HG03097 (cell line): ENCODE measurements at regions not wholly inside any gene's neighbourhood (a gene's known extent, or its start where the extent isn't known, plus 50 kb on each side); places are given as distances from the start of the nearest gene placed in this dataset.

Experiments
- ATAC-seq: cut with Tn5 transposase; IDR thresholded peaks from one replicate; pipeline ENCODE4 v1.9.1; 2021; ENCODE audit not compliant: unreplicated experiment, low FRiP score

- no peak for ATAC-seq
These were observed 119.3 kb upstream of the CST7 start for GRCh38 chr20:24829649-24830370.

- ATAC-seq, result no peak
These were observed 118.4 kb upstream of the CST7 start for GRCh38 chr20:24830649-24831048.

GRCh38 chr20:24831232-24831631 lies 117.8 kb upstream of the CST7 start:
- no peak for ATAC-seq

- no peak for ATAC-seq
These were observed 116.6 kb upstream of the CST7 start for GRCh38 chr20:24832518-24832917.

- ATAC-seq, result no peak
These were observed 115.5 kb upstream of the CST7 start for GRCh38 chr20:24833592-24833991.

- no peak for ATAC-seq
These were observed 114.8 kb upstream of the CST7 start for GRCh38 chr20:24834310-24834709.

GRCh38 chr20:24835195-24835594 lies 113.9 kb upstream of the CST7 start:
- ATAC-seq, result no peak

GRCh38 chr20:24836041-24836533 lies 113.0 kb upstream of the CST7 start:
- no peak for ATAC-seq

GRCh38 chr20:24836661-24837299 lies 112.3 kb upstream of the CST7 start:
- ATAC-seq, result no peak

GRCh38 chr20:24837781-24838450 lies 111.2 kb upstream of the CST7 start:
- no peak for ATAC-seq

- ATAC-seq, result no peak
These were observed 110.2 kb upstream of the CST7 start for GRCh38 chr20:24838546-24839535.

- no peak for ATAC-seq
These were observed 108.9 kb upstream of the CST7 start for GRCh38 chr20:24840121-24840713.

- ATAC-seq, result no peak
These were observed 106.7 kb upstream of the CST7 start for GRCh38 chr20:24842274-24842917.

- ATAC-seq, result peak; percentile 95
These were observed 106.0 kb upstream of the CST7 start for GRCh38 chr20:24842918-24843715.

GRCh38 chr20:24850176-24850575 lies 98.9 kb upstream of the CST7 start:
- ATAC-seq, result no peak

GRCh38 chr20:24851346-24852019 lies 97.6 kb upstream of the CST7 start:
- no peak for ATAC-seq

GRCh38 chr20:24853916-24854315 lies 95.2 kb upstream of the CST7 start:
- no peak for ATAC-seq

- no peak for ATAC-seq
These were observed 93.2 kb upstream of the CST7 start for GRCh38 chr20:24855848-24856247.
